Endothelial cell of umbilical vein (primary cell): ENCODE measurements at regions not wholly inside any gene's neighbourhood (a gene's known extent, or its start where the extent isn't known, plus 50 kb on each side); places are given as distances from the start of the nearest gene placed in this dataset.

Experiments
- BruUV-seq: library from RNA; stranded (reverse); fragments of 400-500 nt; replicated peaks from 2 replicates; lab custom pipeline; 2021; lab: Mats Ljungman, UMichigan
- CTCF ChIA-PET: fragments of 300-600, 350-600 bp; sonication (Branson Sonifier 250); formaldehyde crosslinking; loops from one replicate; lab custom pipeline; 2021; ENCODE audit warnings: antibody characterized with exemption, inconsistent platforms; lab: Charles Lee
- POLR2A ChIA-PET: fragments of 300-600, 350-600 bp; sonication (Branson Sonifier 250); formaldehyde crosslinking; loops from one replicate; lab custom pipeline; 2021; ENCODE audit warnings: antibody characterized with exemption, inconsistent platforms; lab: Charles Lee
- DNase-seq: peaks from one replicate; pipeline ENCODE4 v3.0.0-alpha.2; 2011; ENCODE audit warnings: low read depth, low spot score
- FAIRE-seq: peaks from 2 replicates; lab custom pipeline; 2011; peaks lifted over from hg19 to GRCh38; lab: Jason Lieb, UNC
- H2AFZ ChIP-seq: 2 replicates; pipeline ENCODE4 v1.6.0; 2012; ENCODE audit warnings: low read depth, low read length, control low read depth, inconsistent platforms
- H3K27ac ChIP-seq: 2 replicates; pipeline ENCODE4 v1.5.1; 2011; ENCODE audit warnings: low read depth, mild to moderate bottlenecking, control low read depth, low read length, moderate library complexity; ENCODE audit not compliant: insufficient read depth
- H3K27me3 ChIP-seq, 2 experiments: 2 replicates each; pipeline versions ENCODE4 v1.6.0 to v1.6.1; 2011; ENCODE audit warnings: low read length in 2 of 2, mixed read lengths in 1 of 2; ENCODE audit not compliant: control insufficient read depth in 2 of 2, insufficient read depth in 2 of 2
- H3K36me3 ChIP-seq, 2 experiments: 2 replicates in 1 of 2; 3 replicates in 1 of 2; pipeline ENCODE4 v1.5.1; 2011; ENCODE audit warnings: low read length in 2 of 2, mild to moderate bottlenecking in 1 of 2, moderate library complexity in 1 of 2; ENCODE audit not compliant: control insufficient read depth in 2 of 2, insufficient read depth in 2 of 2; ENCODE audit errors: extremely low read depth in 1 of 2
- H3K4me1 ChIP-seq: 3 replicates; pipeline ENCODE4 v1.5.1; 2011; ENCODE audit warnings: mild to moderate bottlenecking, low read length; ENCODE audit not compliant: control insufficient read depth, insufficient read depth; ENCODE audit errors: extremely low read depth
- H3K4me2 ChIP-seq: 2 replicates; pipeline ENCODE4 v1.6.1; 2011; ENCODE audit warnings: low read length, control low read depth, mixed read lengths; ENCODE audit not compliant: insufficient read depth
- H3K4me3 ChIP-seq, 3 experiments: fragments of 200-600 bp in 1 of 3; sonication (generic), shearing (Covaris generic) in 1 of 3; replicated peaks in 1 of 3; 2 replicates each; pipeline ENCODE4 v1.5.1; 2011 to 2016; ENCODE audit warnings: control low read depth in 3 of 3, low read length in 3 of 3, mild to moderate bottlenecking in 2 of 3, inconsistent platforms in 1 of 3, low read depth in 1 of 3, moderate library complexity in 1 of 3; ENCODE audit not compliant: insufficient read depth in 1 of 3
- H3K79me2 ChIP-seq: 2 replicates; pipeline ENCODE4 v1.6.0; 2012; ENCODE audit warnings: low read length, inconsistent platforms; ENCODE audit not compliant: control insufficient read depth, insufficient read depth
- H3K9ac ChIP-seq: replicated peaks from 2 replicates; pipeline ENCODE3; 2011; ENCODE audit warnings: low read length, control low read depth; ENCODE audit not compliant: insufficient read depth; ENCODE audit errors: extremely low read depth
- H3K9me1 ChIP-seq: replicated peaks from 3 replicates; pipeline ENCODE4 v1.6.0; 2011; ENCODE audit warnings: mild to moderate bottlenecking, low read length; ENCODE audit not compliant: control insufficient read depth, insufficient read depth; ENCODE audit errors: extremely low read depth
- H3K9me3 ChIP-seq: replicated peaks from 2 replicates; pipeline ENCODE4 v1.5.1; 2012; ENCODE audit warnings: low read length, inconsistent platforms; ENCODE audit not compliant: control insufficient read depth, insufficient read depth
- H4K20me1 ChIP-seq: replicated peaks from 2 replicates; pipeline ENCODE3; 2011; ENCODE audit warnings: mild to moderate bottlenecking, low read length; ENCODE audit not compliant: control insufficient read depth, insufficient read depth; ENCODE audit errors: extremely low read depth
- EZH2 ChIP-seq: IDR thresholded peaks from 2 replicates; pipeline ENCODE4 v1.6.1; 2012; ENCODE audit warnings: borderline replicate concordance, low read depth, mild to moderate bottlenecking, moderate library complexity, low read length, inconsistent platforms; ENCODE audit not compliant: severe bottlenecking
- FOS ChIP-seq: IDR thresholded peaks from 2 replicates; pipeline ENCODE4 v1.6.1; 2011; ENCODE audit warnings: mild to moderate bottlenecking, low read length, moderate library complexity, borderline replicate concordance; ENCODE audit not compliant: insufficient read depth
- GATA2 ChIP-seq: IDR thresholded peaks from 2 replicates; pipeline ENCODE4 v1.7.0; 2011; ENCODE audit warnings: low read depth, mild to moderate bottlenecking, moderate library complexity, mixed read lengths, low read length; ENCODE audit not compliant: insufficient read length, insufficient read depth
- JUN ChIP-seq: IDR thresholded peaks from 2 replicates; pipeline ENCODE4 v1.6.1; 2011; ENCODE audit warnings: borderline replicate concordance, low read depth; ENCODE audit not compliant: insufficient read length, insufficient read depth
- MAX ChIP-seq: IDR thresholded peaks from 2 replicates; pipeline ENCODE4 v1.6.1; 2011; ENCODE audit not compliant: insufficient read depth, insufficient read length
- MYC ChIP-seq: IDR thresholded peaks from one replicate; pipeline ENCODE4 v1.6.1; 2011; ENCODE audit warnings: mild to moderate bottlenecking, low read depth, low read length
- POLR2A ChIP-seq: IDR thresholded peaks from 2 replicates; pipeline ENCODE4 v1.6.1; 2012; ENCODE audit warnings: low read depth, mild to moderate bottlenecking, control low read depth, low read length
- POLR2AphosphoS5 ChIP-seq: IDR thresholded peaks from 2 replicates; pipeline ENCODE4 v1.6.1; 2012; ENCODE audit warnings: low read depth, mild to moderate bottlenecking, control low read depth, low read length, moderate library complexity; ENCODE audit not compliant: insufficient read depth
- dilution Hi-C: fragments of 300-500 bp; cut with MboI; formaldehyde crosslinking; loops from one replicate; pipeline ENCODE4 v1.15.0; 2019; ENCODE audit warnings: low sequenced_read_pairs; ENCODE audit not compliant: extremely low pct_ligation_motif_present
- intact Hi-C: fragments of 100-400 bp; cut with micrococcal nuclease; formaldehyde crosslinking; loops from one replicate; pipeline ENCODE4 v1.10.0; 2022
- TF ChIP-seq, protein P1 (sequence below), 2 donors: IDR thresholded peaks; 1 replicate in 1 of 2; 2 replicates in 1 of 2; pipeline ENCODE4 v1.5.1; 2011; ENCODE audit warnings: low read length in 2 of 2, mild to moderate bottlenecking in 2 of 2, moderate library complexity in 2 of 2, control low read depth in 1 of 2, inconsistent platforms in 1 of 2, low read depth in 1 of 2; ENCODE audit not compliant: insufficient read depth in 1 of 2; ENCODE audit errors: extremely low read depth in 1 of 2

- TF ChIP-seq EZH2 = no peak
- TF ChIP-seq MYC = no peak
- TF ChIP-seq POLR2A = no peak
- no peak for TF ChIP-seq JUN
- TF ChIP-seq FOS = no peak
- no peak for TF ChIP-seq GATA2
- TF ChIP-seq, protein P1, sequence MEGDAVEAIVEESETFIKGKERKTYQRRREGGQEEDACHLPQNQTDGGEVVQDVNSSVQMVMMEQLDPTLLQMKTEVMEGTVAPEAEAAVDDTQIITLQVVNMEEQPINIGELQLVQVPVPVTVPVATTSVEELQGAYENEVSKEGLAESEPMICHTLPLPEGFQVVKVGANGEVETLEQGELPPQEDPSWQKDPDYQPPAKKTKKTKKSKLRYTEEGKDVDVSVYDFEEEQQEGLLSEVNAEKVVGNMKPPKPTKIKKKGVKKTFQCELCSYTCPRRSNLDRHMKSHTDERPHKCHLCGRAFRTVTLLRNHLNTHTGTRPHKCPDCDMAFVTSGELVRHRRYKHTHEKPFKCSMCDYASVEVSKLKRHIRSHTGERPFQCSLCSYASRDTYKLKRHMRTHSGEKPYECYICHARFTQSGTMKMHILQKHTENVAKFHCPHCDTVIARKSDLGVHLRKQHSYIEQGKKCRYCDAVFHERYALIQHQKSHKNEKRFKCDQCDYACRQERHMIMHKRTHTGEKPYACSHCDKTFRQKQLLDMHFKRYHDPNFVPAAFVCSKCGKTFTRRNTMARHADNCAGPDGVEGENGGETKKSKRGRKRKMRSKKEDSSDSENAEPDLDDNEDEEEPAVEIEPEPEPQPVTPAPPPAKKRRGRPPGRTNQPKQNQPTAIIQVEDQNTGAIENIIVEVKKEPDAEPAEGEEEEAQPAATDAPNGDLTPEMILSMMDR (IDR thresholded peaks at IDR 0.05; ENCODE audit: extremely low read depth in 1 of 2, insufficient read depth in 1 of 2, low read depth in 1 of 2, low read length in 2 of 2) = no peak
- intact Hi-C loops (no loop called here), dilution Hi-C loops (no loop called here)
- H3K79me2 ChIP-seq = no peaks in the 10 kb centered on the region
- H3K9ac ChIP-seq = no peak overlapping the region
- H4K20me1 ChIP-seq = no peaks in the 10 kb centered on the region
- ChIA-PET CTCF (no interaction called here), POLR2A (no interaction called here)
- H3K4me2 ChIP-seq = no peak overlapping the region
- DNase-seq = no peak
- H3K9me1 ChIP-seq = no peaks in the 10 kb centered on the region
- no peaks in the 10 kb centered on the region for H3K36me3 ChIP-seq
- no TSS peak for BruUV-seq
- no peaks in the 10 kb centered on the region for H3K4me1 ChIP-seq
- no peak for FAIRE-seq
- no peak overlapping the region for H3K4me3 ChIP-seq
- no peaks in the 10 kb centered on the region for H3K9me3 ChIP-seq
- H2AFZ ChIP-seq = no peak overlapping the region
- H3K27me3 ChIP-seq = no peaks in the 10 kb centered on the region
- H3K27ac ChIP-seq = no peak overlapping the region
Measured at GRCh38 chr10:94133239-94133638, 139.5 kb downstream of the PLCE1 start.

DNA sequence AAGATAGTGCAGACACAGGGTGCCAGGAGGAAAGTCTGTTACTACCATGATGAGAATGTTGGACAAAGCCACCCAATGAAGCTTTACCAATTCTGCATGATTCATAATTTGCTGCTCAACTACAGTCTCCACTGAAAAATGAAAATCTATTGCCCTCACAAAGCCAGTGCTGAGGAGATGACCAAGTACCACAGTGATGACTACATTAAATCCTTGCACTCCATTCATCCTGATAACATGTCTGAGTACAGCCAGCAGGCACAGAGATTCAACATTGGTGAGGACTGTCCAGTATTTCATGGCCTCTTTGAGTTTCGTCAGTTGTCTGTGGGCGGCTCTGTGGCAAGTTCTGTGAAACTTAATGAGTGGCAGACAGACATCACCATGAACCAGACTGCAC, 144.0 kb downstream of the PLCE1 start:
- H4K20me1 ChIP-seq = no peaks in the 10 kb centered on the region
- no peaks in the 10 kb centered on the region for H3K4me1 ChIP-seq
- H3K9ac ChIP-seq = no peak overlapping the region
- POLR2A ChIA-PET = no interaction called here
- H3K27me3 ChIP-seq = no peaks in the 10 kb centered on the region
- no peak for FAIRE-seq
- TF ChIP-seq JUN (no peak), MAX (no peak), POLR2AphosphoS5 (no peak), MYC (no peak), FOS (no peak), EZH2 (no peak), POLR2A (no peak), GATA2 (no peak)
- TF ChIP-seq, protein P1 (IDR thresholded peaks at IDR 0.05; ENCODE audit: extremely low read depth in 1 of 2, insufficient read depth in 1 of 2, low read depth in 1 of 2, low read length in 2 of 2) = no peak
- intact Hi-C loops = no loop called here
- no peaks in the 10 kb centered on the region for H3K79me2 ChIP-seq
- H3K4me3 ChIP-seq = no peak overlapping the region
- no peaks in the 10 kb centered on the region for H3K36me3 ChIP-seq
- CTCF ChIA-PET = no interaction called here
- dilution Hi-C loops = no loop called here
- H3K4me2 ChIP-seq = no peak overlapping the region
- no TSS peak for BruUV-seq
- H2AFZ ChIP-seq = no peak overlapping the region
- H3K9me3 ChIP-seq = no peaks in the 10 kb centered on the region
- no peaks in the 10 kb centered on the region for H3K9me1 ChIP-seq
- DNase-seq = no peak
- H3K27ac ChIP-seq = no peak overlapping the region
